ENCODE measurements at regions not wholly inside any gene's neighbourhood (a gene's known extent, or its start where the extent isn't known, plus 50 kb on each side); places are given as distances from the start of the nearest gene placed in this dataset.

DNA sequence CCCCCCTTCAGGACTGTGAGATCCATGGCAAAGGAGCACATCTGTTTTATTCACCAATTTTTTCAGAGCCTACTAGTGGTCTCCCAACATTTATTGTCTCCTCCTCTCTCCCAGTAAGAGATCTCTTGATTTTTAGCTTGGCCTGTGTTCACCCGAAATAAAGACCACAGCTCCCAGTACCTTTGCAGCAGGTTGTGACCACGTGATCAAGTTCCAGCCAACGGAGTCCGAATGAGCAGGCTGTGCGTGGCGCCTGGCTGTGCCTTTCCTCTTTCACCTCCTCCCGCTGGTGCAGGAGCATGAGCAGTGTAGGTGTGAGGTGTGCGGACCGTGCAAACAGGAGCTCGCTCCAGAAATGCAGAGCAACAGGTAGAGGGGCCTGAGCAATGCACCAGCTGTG, 143.6 kb upstream of the GLI2 start:
- Histone ChIP-seq H3K4me3 (no peak overlapping the region), H3K4me1 (peaks cover 41% of the 10 kb centered on the region), H3K9me3 (ENCODE audit: low read depth) (no peaks in the 10 kb centered on the region), H3F3A (ENCODE audit: low read depth) (peaks cover 18% of the 10 kb centered on the region), H3K79me2 (ENCODE audit: low read depth) (no peaks in the 10 kb centered on the region), H3K27ac (no peak overlapping the region), H4K20me1 (ENCODE audit: low read depth) (peaks cover 7% of the 10 kb centered on the region), H3K9ac (no peak overlapping the region), H3K36me3 (no peaks in the 10 kb centered on the region), H2AFZ (replicated peaks) (no peak overlapping the region), H3K27me3 (peaks cover 62% of the 10 kb centered on the region), H3K4me2 (no peak overlapping the region)
- Mint-ChIP-seq H3K9me3 (no peaks in the 10 kb centered on the region), H3K27me3 (ENCODE audit: insufficient read depth, low read depth) (peaks cover 40% of the 10 kb centered on the region), H3K4me1 (peaks cover 59% of the 10 kb centered on the region), H3K36me3 (no peaks in the 10 kb centered on the region), H3K27ac (no peak overlapping the region), H3K4me3 (no peak overlapping the region)
- DNase-seq (ENCODE audit: low spot score) = no peak
- TF ChIP-seq EZH2 (IDR thresholded peaks at IDR 0.05) (no peak), EZH2phosphoT487 (IDR thresholded peaks at IDR 0.05) (no peak), CTCF (IDR thresholded peaks at IDR 0.05) (no peak)

DNA sequence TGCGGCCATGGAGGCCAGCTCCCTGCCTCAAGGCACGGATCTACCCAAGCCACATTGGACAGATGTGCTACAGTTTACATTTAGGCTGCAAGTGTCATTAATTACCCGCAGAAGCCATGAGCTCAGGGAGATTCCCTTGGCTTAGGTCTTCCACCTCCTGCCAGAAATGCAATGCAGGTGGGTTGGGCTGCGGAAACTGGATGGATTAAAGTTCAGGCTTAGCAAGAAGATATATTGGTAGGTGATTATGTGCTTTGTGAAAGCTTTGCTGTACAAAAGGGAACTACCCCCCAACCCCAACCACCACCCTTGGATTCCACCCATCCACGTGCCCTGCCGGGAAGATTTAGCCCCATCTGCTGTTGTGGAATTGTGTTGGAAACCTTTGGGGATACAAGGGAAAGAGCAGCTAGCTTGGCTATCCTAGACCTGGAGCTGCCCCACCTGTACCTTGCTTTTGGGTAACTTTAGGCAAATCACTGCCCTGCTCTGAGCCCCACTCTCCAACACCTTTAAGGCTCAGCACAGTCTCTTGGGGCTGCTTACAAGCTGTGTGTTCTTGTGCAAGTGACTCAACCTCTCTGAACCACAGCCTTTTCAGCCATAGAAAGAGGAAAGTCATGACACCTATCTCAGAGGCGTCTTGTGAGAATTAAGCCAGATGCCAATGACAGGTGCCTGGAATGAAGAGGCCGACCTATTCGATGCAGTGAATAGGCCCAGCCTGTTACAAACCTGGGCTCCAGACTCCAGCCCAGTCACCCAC, 141.6 kb upstream of the GLI2 start:
- peaks cover 42% of the 10 kb centered on the region for H3K27me3 ChIP-seq
- H3F3A ChIP-seq (ENCODE audit: low read depth) = peaks cover 10% of the 10 kb centered on the region
- H3K27ac Mint-ChIP-seq = no peak overlapping the region
- no peaks in the 10 kb centered on the region for H3K9me3 Mint-ChIP-seq
- no peak overlapping the region for H2AFZ ChIP-seq (replicated peaks)
- H3K4me2 ChIP-seq = no peak overlapping the region
- no peaks in the 10 kb centered on the region for H3K36me3 Mint-ChIP-seq
- no peak overlapping the region for H3K4me3 ChIP-seq
- no peak overlapping the region for H3K9ac ChIP-seq
- no peaks in the 10 kb centered on the region for H3K36me3 ChIP-seq
- peaks cover 62% of the 10 kb centered on the region for H3K4me1 Mint-ChIP-seq
- no peak for TF ChIP-seq CTCF (IDR thresholded peaks at IDR 0.05)
- no peak for TF ChIP-seq EZH2 (IDR thresholded peaks at IDR 0.05)
- no peak for TF ChIP-seq EZH2phosphoT487 (IDR thresholded peaks at IDR 0.05)
- no peaks in the 10 kb centered on the region for H3K79me2 ChIP-seq (ENCODE audit: low read depth)
- no peaks in the 10 kb centered on the region for H3K9me3 ChIP-seq (ENCODE audit: low read depth)
- no peak overlapping the region for H3K27ac ChIP-seq
- no peak for DNase-seq (ENCODE audit: low spot score)
- H3K4me1 ChIP-seq = peaks cover 41% of the 10 kb centered on the region
- no peaks in the 10 kb centered on the region for H4K20me1 ChIP-seq (ENCODE audit: low read depth)
- peaks cover 35% of the 10 kb centered on the region for H3K27me3 Mint-ChIP-seq (ENCODE audit: insufficient read depth, low read depth)
- no peak overlapping the region for H3K4me3 Mint-ChIP-seq

GRCh38 chr2:120594856-120595685, 140.6 kb upstream of the GLI2 start:
- Histone ChIP-seq H3K36me3 (no peaks in the 10 kb centered on the region), H3K27ac (no peak overlapping the region), H3K27me3 (peaks cover 32% of the 10 kb centered on the region), H3K9ac (no peak overlapping the region), H3K4me3 (no peak overlapping the region), H3K79me2 (ENCODE audit: low read depth) (no peaks in the 10 kb centered on the region), H4K20me1 (ENCODE audit: low read depth) (no peaks in the 10 kb centered on the region), H3K4me1 (peaks cover 41% of the 10 kb centered on the region), H3F3A (ENCODE audit: low read depth) (peaks cover 10% of the 10 kb centered on the region), H3K9me3 (ENCODE audit: low read depth) (no peaks in the 10 kb centered on the region), H3K4me2 (no peak overlapping the region), H2AFZ (replicated peaks) (no peak overlapping the region)
- Mint-ChIP-seq H3K27me3 (ENCODE audit: insufficient read depth, low read depth) (peaks cover 27% of the 10 kb centered on the region), H3K9me3 (no peaks in the 10 kb centered on the region), H3K27ac (peak overlapping the region; percentile 37), H3K4me3 (peak overlapping the region; percentile 48), H3K36me3 (no peaks in the 10 kb centered on the region), H3K4me1 (peaks cover 62% of the 10 kb centered on the region)
- TF ChIP-seq EZH2 (IDR thresholded peaks at IDR 0.05) = no peak
- TF ChIP-seq EZH2phosphoT487 (IDR thresholded peaks at IDR 0.05) = no peak
- TF ChIP-seq CTCF (IDR thresholded peaks at IDR 0.05) = no peak
- DNase-seq (ENCODE audit: low spot score) = no peak
